SW 1271 (cell line): ENCODE measurements at regions not wholly inside any gene's neighbourhood (a gene's known extent, or its start where the extent isn't known, plus 50 kb on each side); places are given as distances from the start of the nearest gene placed in this dataset.
A peak's percentile ranks its signal among the peaks of the same experiment; 100 is the strongest.
"Not testable (repeated sequence)": the region's sequence is repeated elsewhere in the genome, so short reads cannot be mapped to it uniquely, and the experiment has no call there.

Experiments used
- DNase-seq, 2 experiments: peaks; one replicate each; lab custom pipeline; 2025; lab: John Stamatoyannopoulos, UW

DNA sequence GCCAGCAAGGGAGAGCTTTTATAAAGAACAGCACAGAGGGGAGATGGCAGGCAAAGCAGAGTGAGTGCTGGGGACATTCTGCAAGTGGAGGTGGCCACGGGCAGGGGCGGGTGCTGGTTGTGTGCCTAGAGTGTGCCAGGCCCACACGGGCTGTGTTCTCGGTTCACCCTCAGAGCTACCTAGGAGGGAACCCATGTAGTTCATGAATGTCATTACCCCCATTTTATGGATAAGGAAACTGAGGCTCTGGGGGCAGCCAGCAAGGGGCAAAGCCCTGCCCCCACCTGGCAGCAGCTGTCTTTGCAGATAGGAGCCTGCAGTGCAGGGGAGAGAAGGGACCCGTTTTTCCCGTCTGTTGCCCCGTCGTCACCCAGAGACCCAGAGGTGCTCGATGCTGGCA lies 85.2 kb upstream of the NCOR2 start:
- no peak for DNase-seq

DNA sequence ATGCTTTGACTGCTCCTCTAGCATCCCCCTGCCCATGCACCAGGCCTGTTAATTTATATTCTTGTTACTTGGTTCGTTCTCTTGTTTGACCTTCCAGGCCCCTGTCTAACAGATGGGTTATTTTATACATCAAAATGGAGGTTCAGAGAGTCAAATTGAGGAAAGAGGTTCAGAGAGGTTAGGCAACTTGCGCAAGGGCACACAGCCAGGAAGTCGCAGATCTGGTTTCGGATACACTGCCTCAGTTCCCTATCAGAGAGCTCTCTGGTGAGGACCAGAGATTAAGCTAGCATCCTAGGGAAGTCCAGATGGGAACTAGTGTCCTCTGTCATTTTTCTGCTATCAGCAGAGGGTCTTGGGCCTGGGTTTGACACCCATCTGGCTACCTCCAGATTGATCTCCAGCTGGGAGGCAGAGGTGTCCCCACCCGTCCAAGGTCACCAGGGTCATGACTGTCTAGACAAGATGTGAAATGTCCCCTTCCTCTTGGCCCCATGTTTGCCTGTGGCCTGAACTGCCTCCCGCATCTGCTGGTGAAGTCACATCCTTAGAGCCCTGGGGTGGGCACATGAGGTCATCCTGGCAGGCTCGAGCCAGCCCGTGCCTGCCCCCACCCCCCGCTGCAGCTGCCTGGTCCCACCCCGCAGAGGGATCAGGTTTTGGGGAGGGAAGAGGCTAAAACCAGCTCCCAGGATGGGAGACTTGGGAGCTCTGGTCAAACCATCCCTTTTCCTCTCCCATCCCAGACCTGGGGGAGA lies 84.3 kb upstream of the NCOR2 start:
- no peak for DNase-seq

DNA sequence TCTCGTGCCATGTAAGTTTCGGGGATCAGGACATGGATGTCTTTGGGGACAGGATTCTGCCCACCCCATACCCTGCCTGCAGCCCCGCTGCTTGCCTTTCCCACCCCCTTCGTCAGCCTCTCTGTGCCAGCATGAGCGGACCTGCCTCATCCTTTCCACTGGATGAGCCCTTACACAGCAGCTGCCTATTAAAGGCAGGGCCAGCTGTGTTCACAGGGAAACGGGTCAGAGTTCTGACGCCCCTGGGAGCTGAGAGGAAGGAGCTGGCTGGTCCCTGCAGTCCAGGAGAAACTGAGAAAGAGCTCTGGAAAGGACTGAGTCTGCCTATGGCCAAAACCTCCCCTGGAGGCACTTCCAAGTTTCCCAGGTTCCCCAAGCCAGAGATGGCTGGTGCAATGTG lies 83.5 kb upstream of the NCOR2 start:
- DNase-seq: no peak

DNA sequence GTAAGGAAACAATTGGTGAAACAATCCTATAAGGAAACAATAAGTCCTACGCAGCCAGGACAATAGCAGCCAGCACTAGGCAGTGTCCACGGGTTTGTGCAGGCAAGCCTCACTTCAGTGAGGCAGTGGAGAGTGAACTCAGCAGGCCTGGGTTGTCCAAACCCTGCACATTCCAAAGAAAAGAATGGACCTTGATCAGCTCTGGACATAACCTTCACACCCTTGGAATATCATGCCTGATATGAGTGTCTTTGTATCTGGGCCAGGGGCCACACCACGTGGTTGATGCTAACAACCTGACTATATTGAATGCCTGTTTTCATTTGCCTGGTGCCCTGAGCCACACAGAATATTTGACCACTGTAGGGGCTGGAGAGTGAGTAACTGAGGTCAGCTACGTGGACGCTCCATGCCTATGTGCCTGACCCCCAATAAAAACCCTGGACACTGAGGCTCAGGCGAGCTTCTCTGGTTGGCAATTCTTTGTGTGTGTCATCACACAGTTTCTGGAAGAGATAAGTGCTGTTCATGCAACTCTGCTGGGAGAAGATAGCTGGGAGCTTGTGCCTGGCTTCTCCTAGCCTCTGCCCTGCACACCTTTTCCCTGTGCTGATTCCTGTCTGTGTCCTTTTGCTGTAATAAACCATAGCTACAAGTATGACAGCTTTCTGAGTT lies 81.4 kb upstream of the NCOR2 start:
- no peak for DNase-seq

DNA sequence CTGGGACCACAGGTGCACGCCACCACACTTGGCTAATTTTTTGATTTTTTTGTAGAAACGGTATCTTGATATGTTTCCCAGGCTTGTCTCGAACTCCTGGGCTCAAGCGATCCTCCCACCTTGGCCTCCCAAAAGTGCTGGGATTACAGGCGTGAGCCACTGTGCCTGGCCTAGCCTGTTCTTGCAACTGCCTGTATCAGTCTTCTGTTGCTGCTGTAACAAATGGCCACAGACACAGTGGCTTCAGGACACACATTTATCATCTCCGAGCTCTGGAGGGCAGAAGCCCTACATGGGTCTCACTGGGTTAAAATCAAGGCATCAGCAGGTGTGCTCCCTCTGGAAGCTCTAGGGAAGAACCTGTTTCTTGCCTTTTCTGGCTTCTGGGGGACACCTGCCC lies 79.9 kb upstream of the NCOR2 start:
- no peak for DNase-seq

DNA sequence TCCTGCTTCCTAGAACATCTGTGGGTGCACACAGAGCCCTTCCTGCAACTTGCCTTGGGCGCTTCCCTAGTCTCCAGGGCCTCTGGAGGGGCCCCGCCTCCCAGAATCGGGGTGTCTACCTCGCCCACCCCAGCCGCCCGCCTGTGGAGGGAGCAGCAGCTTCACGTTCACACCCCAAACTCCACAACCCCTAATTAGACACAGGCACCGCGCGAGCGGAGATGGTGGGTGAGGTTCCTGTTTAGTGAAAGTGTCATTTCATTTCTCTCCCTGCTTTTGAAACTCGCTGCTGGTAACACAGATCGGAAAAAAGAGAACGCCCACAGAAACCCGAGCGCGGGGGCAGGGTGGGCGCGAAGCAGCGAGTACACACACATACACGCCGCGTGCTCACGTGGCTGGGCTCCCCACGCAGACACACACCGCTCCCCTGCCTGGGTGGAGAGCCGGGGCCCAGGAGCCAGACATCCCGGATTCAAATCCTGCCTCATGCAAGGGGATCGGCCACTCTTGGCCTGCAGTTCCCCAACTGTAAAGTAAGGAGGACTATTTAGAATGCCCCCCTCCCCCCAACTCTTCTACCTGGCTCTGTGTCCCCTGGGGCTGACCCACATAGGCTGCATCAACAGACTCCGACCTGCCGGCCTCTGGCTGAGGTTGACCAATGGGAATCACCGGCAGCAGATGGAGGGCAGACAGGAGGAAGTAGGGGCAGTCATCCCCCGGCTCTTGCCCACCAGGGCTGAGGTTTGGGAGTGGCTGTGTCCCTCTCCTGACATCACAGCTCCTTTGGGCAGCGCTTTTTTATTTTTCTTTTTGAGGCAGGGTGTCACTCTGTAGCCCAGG lies 79.2 kb upstream of the NCOR2 start:
- DNase-seq: no peak

DNA sequence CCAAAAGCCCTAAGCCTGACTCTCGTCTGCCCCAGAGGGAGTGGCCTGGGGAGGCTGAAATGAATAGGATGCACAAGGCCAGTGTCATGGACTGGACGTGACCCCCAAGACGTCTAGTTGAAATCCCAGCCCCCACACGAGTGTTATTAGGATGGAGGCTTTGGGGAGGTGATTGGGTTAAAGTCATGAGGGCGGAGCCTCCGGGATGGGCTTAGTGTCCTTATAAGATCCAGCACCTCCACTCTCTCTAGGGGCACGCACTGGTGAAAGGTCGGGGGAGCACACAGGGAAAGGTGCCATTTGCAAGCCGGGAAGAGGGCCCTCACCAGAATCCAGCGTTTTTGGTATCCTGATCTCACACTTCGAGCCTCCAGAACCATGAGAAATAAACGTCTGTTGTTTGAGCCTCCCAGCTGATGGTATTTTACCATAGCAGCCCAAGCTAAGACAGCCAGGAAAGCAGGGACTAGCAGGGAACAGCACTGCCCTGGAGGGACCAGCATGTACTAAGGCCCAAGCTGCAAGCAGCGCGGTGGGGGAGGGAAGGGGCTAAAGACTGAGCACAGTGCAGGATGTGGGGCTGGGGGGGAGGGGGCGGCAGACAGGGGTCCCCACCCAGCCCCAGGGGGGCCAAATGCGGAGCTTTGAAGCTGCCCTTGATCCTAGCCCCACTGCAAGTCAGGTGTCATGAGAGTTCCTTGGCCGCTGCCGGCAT lies 78.3 kb upstream of the NCOR2 start:
- no peak for DNase-seq

DNA sequence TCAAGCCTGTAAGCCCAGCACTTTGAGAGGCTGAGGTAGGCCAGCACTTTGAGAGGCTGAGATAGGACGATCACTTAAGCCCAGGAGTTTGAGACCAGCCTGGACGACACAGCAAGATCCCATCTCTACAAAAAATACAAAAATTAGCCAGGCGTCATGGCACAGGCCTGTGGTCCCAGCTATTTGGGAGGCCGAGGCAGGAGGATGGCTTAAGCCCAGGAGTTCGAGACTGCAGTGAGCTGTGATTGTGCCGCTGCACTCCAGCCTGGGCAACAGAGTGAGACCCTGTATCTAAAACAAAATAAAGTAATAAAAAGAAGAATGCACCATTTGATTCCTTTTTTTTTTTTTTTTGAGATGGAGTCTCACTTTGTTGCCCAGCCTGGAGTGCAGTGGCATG lies 76.4 kb upstream of the NCOR2 start:
- not testable (repeated sequence) for DNase-seq

DNA sequence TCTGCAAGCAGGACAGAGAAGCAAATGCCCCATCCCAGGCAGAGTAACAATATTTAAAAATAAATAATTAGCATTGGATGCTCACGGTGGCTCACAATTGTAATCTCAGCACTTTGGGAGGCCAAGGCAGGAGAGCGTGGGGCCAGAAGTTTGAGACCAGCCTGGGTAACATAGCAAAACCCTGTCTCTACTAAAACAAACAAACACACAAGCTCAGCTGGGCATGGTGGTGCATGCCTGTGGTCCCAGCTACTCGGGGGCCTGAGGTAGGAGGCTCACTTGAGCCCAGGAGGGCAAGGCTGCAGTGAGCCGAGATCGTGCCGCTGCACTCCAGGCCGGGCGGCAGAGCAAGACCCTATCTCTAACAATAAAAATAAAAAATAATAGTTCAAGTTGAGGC lies 74.7 kb upstream of the NCOR2 start:
- DNase-seq: no peak

DNA sequence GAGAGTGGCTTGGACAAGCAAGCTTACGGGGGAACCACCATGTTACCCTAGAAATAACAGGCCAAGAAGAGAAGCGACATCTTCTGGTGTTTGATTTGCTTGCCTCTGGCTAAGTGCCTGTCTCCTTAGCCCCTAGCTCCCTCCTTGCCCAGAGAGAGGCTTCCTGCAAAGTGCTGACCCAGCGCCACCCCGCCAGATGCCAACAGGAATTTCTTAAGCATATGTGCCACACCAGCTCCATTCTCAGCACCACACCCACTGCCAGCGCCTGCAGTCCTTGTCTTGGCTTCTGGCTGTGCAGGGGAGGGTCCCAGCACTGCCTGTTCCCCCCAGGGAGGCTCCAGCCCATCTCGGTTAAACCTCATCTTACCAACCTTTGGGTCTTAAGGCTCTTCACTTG lies 74.2 kb upstream of the NCOR2 start:
- no peak for DNase-seq

DNA sequence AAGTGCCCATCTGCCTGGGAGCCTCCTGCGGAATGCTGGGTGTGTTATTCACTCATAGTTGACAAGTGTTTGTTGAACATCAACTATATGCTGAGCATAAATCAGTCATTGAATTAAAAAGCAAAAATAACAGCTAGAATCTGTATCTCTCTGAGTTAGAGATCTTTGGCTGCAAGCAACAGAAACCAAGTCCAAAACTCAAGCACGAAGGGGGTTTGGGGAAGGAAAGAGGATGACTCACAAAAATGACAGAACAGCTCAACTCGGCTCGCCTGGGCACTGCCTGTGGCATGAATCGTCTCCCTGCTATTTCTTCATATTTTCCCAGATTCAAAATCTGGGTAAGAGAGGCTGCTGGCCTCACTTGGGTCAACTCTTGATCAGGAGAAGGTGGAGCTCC lies 72.6 kb upstream of the NCOR2 start:
- peak in 1 of 2 experiments; percentile 19 for DNase-seq

DNA sequence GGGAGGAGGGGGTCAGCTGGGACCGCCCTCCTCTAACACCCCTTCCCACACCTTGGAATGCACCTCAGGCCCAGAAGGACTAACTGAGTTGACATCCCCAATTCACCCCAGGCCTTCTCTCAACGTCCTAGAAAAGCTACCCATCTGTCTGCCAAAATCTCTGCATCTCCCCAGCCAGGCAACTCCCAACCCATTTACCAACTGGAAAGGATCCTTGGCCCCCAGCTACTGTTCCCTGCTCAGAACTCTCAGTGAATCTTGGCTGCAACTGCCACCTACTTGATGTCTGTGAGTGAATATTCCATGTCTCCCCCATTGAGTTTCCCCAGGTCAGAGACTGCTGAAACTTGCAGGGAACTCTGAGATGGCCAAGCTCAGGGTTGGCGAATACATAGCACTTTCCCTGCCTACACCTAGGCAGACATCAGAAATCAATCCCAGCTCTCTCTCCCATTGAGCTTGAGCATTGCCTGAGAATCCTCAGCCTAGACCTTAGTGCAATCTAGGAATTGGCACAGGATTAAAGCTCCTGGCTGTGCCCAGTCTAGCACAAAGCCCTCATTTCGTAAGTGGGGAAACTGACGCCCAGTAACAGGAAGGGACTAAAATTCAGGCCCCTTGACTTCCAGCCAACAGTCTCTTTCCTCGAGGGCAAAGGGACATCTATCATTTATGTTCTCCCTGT lies 71.9 kb upstream of the NCOR2 start:
- DNase-seq: no peak

DNA sequence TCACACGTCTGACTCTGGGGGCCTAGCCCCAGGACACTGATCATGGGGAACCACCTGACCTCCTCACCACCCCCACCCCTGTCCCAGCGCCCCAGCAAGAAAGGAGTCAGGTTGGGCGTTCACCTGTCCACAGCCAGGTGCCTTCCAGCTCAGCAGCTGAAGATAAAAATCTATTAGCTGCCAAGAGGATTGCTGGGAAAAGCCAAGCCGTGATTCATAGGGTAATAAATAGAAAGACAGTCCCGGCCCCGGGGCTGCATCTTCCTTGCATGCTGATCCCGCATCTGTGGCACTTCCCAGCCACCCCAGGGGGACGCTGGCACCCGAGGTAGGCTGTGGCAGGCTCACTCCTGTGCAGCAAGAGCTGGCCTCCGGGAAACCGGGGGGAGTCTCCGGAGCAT lies 70.2 kb upstream of the NCOR2 start:
- no peak for DNase-seq

DNA sequence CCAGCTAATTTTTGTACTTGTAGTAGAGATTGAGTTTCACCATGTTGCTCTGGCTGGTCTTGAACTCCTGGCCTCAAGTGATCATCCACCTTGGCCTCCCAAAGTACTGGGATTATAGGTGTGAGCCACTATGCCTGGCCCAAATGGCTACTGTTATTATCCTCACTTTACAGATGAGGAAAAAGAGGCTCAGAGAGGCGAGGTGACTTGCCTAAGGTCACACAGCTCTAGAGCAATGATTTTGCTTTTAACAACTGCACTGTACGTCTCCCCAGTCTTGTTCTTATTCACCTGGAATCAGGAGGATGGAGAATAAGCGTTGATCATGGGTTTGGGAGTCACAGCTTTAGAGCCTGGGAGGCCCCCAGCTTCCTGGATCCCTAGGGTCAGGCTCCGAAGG lies 69.8 kb upstream of the NCOR2 start:
- no peak for DNase-seq

DNA sequence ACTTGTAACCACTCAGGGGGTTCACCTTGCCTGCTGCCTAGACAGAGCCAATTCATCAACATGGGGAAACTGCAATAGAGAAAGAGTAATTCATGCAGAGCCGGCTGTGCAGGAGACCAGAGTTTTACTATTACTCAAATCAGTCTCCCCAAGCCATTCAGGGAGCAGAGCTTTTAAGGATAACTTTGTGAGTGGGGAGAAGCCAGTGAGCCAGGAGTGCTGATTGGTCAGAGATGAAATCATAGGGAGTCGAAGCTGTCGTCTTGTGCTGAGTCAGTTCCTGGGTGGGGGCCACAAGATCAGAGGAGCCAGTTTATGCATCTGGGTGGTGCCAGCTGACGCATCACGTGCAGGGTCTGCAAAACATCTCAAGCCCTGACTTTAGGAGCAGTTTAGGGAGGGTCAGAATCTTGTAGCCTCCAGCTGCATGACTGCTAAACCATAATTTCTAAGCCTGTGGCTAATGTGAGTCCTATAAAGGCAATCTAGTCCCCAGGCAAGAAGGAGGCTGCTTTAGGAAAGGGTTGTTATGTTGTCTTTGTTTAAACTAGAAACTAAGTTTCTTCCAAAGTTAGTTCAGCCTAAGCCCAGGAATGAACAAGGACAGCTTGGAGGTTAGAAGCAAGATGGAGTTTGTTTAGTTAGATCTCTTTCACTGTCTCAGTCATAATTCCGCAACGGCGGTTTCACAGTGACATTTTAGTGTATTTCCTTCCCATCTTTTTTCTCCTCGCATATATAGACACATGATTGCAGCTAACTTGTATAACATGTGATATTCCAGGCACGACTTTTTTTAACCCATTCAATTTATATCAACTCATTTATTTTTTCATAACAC lies 68.9 kb upstream of the NCOR2 start:
- DNase-seq: peak; percentile 74 to 76

DNA sequence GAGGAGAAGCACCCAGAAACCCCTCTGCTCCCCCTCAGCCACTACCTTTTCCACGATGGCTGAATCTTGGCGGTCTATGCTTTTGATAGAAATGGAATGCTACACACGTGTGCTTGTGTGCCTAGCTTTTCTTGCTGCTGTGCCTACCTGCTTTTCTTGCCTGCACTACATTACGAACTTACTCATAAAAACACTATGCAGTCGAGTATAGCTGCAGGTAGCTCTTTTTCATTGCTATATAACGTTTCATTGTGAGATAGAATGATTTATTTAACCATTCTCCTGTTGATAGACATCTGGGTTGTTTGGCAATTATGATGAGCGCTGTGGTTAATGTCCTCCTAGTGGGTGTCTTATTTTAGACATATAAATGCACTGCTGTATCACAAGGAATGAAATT lies 67.9 kb upstream of the NCOR2 start:
- DNase-seq: no peak

DNA sequence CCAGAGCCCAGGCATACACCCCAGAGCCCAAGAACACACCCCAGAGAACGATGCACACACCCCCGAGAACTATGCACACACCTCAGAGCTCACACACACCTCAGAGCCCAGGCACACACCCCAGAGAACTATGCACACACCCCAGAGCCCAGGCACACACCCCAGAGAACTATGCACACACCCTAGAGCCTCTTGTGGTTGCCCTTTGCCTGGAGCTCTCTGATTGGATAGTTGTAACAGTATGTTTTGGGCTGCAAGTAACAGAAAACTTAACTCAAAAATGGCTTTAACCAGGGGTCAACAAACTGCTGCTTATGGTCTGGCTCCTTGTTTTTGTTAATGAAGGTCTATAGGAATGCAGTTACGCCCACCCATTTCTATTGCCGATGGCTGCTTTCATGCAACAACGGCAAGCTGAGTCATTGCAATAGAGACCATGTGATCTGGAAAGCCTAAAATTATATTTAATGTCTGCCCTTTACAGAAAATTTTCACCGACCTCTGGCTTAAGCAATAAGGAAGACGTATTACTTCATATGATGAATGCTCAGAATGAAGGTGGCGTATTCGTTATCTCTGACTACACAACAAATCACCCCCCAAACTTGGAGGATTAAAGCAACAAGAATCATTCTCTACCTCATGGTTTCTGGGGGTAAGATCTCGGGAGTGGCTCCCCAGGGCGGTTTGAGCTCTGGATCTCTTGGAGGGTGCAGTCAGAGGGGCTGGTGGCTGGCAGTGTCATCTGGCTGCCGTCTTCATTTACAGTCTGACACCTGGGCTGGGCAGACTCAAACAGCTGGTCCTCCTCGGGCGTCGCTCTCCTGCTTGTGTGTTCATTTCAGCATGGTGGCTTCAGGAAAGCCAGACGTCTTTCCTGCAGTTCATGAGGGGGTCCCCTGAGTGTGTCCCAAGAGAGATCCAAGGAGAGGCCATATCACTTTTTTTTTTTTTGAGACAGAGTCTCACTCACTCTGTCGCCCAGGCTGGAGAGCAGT lies 66.3 kb upstream of the NCOR2 start:
- no peak for DNase-seq

DNA sequence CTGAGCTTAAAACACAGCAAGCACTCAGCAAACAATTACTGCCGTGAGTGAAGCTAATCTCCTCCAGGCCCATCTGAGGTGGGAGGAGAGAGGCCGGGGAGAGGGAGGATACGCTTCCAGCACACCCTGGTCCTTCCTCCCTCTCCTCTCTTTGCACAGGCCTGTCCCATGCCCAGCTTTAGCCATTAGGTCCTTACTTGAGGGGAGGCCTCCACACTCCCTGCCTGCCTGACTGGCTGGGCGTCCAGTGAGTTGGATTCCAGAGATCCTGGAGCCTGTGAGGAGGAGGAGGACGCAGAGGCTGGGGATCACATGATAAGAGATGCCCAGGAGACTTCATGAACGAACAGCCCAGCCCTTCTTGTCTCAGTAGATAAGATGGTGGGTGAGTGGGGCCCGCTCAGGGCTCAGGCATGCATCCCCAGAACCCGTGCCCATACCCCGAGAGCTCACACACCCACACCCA lies 65.1 kb upstream of the NCOR2 start:
- DNase-seq: no peak

DNA sequence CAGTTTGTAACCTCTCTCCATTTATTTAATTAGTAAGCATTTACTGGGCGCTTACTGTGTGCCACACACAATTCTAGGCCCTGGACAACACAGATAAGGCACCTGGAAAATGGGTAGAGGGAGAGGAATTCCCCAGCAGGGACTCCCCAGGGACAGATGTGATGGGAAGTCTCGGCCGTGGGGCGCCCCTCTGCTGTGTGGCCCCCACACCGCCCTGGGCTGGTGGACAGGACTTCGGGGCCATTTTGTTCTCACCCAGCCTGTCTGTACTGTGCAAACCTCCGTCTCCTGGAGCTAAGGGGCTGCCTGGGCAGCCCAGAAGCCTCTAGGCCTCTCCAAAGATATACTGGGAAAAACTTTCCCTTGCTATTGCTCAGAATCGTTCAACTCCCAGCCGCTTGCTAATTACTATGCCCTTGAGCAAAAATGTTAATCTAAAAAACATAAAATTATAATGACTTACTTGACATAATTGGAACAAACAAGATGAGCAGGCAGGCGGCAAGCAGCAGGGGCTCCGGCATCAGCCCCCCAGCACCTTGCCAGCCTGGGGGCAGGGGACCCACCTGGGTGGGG lies 64.4 kb upstream of the NCOR2 start:
- no peak for DNase-seq
